ENCODE measurements at regions not wholly inside any gene's neighbourhood (a gene's known extent, or its start where the extent isn't known, plus 50 kb on each side); places are given as distances from the start of the nearest gene placed in this dataset.

DNA sequence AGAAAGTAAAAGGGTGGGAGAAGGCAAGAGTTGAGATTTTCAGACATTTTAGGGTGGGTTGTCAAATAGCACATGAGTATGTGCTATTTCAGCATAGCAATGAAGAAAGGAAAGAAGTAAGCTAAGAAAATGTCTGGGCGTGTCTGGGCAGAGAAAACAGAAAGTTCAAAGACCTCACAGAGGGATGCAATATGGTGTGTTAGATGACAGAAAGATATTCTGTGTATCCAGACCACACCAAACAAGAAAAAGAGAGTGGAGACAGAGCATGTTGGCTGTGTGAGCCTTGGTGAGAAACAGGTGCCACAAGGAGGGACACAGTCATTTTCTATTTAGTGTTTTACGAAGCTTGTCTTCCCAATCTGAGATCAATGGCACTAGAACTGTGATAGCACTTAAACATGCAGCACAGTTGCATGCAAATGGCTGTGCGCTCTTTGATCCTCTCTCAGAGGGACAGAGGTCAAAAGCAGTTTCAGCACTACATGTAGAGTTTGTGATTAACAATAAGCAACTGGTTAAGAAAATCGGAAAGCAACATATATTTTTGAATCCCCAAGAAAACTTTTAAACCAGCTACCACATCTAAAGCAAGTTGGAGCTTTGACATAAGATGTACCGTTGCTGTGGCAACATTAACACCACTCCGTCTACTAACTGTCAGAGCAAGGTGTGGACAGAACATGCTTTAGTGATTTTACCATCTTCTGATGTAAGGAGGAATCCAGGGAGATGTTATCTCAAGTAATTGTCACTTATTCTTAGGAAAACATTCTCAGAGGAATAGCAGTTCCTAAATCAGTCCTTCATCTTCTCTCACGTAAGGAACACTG is 515.5 kb upstream of the NOX3 start:
- TF ChIP-seq, protein P1, sequence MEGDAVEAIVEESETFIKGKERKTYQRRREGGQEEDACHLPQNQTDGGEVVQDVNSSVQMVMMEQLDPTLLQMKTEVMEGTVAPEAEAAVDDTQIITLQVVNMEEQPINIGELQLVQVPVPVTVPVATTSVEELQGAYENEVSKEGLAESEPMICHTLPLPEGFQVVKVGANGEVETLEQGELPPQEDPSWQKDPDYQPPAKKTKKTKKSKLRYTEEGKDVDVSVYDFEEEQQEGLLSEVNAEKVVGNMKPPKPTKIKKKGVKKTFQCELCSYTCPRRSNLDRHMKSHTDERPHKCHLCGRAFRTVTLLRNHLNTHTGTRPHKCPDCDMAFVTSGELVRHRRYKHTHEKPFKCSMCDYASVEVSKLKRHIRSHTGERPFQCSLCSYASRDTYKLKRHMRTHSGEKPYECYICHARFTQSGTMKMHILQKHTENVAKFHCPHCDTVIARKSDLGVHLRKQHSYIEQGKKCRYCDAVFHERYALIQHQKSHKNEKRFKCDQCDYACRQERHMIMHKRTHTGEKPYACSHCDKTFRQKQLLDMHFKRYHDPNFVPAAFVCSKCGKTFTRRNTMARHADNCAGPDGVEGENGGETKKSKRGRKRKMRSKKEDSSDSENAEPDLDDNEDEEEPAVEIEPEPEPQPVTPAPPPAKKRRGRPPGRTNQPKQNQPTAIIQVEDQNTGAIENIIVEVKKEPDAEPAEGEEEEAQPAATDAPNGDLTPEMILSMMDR (IDR thresholded peaks at IDR 0.05) = no peak
- no peak for TF ChIP-seq EZH2 (IDR thresholded peaks at IDR 0.05)

Measured in neural progenitor cell (in vitro differentiated cells).